ENCODE measurements at regions not wholly inside any gene's neighbourhood (a gene's known extent, or its start where the extent isn't known, plus 50 kb on each side); places are given as distances from the start of the nearest gene placed in this dataset.

DNA sequence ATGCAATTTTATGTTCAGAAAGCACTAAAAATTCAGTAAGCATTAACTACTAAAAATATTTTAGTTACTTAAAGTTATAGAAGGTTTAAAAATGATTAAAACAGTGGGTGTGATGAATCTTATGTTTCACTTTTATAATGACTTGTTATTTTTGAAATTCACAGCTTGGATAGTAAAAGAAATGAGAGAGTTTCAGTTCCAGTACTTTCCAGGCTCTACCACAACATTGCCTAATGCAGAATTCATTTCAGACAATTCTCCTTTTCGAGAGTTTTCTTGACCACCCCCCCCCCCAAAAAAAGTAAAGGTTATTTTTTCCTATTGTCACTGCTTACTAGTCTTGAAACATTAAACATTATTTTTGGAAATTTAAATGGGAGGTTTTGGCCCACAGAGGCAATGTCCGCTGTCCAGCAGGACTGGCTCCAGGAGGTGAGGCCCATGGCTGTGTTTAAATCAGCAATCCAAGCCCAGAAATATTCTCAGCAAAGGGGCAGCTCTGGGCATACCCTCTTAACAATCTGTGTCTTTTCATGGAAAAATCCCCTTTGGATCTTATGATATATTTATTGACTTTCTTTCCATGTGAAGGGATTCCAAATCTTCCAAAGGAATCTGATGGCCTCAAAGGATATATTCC lies 519.9 kb downstream of the MAFB start:
- DNase-seq (ENCODE audit: low read depth in 2 of 2) = no peak

DNA sequence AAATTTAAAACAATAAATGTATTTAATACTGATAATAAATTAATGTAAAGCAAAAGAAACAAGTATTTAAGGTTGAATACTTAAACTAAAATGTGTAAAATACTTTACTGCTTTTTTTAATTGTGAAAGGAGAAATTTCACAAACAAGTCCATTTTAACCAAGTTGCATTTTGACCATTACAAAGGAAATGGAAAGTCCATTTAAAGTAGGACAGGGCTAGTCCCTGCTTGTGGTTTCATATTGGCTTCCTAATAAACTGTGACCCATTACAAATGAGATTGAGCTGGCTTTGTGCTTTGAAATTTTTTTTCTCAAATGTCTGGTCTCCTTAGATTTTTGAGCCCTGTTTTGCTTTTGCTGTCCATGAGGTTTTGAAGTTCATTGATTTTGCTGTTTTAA lies 527.6 kb downstream of the MAFB start:
- no peak for DNase-seq (ENCODE audit: low read depth in 2 of 2)

DNA sequence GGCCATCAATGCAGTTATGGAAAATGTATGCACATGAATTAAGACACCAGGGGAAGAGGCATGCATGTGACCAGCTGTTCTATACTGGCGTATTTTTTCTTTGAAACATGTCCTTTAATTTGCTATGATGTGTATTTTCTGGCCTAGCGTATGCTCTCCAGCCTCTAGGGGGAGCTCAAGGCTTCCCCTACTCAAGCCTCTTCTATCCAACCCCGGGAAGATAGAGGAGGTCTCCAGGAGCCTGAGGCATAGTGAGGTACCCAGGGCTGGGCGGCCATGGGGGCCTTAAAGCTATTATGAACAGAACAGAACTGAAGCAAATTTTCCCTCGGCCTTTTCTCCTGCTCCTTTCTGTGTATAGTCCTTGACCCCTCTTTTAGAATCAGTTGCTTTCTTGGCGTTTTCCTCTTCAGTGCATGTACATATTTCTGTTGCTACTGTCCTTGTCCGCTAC lies 528.9 kb downstream of the MAFB start:
- DNase-seq (ENCODE audit: low read depth in 2 of 2) = no peak

DNA sequence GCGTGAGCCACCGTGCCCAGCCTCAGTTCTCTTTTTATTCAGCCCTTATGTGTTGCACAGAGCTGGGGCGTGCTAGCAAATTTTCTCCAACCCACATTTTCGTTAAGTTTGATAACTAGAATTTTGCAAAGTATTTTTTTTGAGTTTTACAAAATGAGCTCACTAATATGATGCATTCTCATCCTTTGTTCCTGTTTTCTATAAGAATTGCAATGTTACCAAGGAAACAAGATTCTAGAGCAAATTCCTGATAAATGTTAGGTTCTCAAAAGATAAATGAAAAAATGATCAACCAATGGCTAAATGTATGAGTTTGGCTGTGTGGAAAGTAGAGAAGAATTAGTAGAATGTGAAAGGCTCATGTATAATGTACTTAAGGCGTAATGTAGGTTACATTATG lies 529.8 kb downstream of the MAFB start:
- DNase-seq (ENCODE audit: low read depth in 2 of 2) = no peak

DNA sequence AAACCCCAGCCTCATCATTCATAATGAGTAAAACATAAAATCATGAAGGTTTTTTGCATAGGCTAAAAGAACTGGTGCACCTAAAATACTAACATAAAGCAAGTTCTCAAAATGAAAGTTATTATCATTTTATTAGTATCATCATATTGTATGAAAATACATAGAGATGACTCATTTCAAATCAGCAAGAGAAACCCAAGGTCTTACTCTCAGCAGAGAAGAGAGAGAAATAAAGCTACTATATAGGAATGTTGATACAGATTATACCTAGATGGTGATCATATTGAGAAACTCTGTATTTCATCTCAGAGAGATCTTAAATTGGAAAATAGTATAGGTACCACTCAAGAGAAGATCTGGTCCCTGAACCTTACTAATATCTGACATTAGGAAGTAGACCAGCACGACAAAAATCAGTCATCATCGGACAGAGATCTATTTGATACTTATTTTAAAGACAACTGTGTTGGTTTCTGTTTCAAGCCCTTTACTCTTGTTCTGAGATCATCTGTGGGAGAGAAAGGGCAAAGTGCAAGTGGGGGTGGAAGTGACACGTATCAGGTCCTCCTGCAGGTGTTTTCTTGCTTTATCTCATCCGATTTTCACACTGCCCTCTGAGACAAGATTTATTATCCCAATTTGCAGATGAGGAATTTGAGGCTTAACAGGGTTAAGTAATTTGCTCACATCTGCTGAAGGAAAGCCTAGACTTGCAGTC lies 532.3 kb downstream of the MAFB start:
- no peak for DNase-seq (ENCODE audit: low read depth in 2 of 2)

DNA sequence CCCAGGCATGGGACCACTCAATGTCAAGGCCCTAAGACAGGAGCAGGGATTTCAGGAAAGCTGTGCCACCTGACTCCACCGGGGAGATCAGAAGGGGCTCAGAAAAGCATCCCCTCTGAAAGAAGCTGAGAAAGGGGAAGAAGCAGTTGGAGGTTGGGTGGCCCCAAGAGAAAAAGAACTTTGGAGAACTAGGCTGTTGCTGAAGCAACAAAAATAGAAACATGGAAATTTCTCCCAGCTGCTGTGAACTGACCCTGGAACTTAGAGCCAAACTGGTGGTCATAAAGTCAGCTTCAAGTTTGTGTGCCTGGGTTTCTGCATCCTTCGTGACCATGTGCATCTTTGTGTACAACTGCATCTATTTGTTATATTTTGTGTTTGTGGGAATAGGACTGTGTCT lies 534.5 kb downstream of the MAFB start:
- no peak for DNase-seq (ENCODE audit: low read depth in 2 of 2)

DNA sequence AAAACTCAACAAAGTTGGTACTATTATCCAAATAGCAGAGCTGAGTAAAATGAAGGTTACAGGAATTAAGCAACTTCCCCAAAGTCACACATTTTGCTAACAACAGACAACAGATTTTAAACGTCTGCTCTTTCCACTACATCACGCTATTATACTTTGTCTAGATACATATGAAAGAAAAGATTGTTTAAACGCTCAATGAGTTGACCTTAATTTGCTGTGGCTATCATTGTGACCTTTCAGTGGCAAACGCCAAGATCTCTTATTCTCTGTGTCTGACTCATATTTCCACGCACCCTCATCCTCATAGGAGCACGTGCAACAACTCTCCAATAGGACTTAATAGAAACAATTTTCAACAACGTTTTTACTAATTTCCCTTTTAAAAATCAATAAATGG lies 540.1 kb downstream of the MAFB start:
- DNase-seq (ENCODE audit: low read depth in 2 of 2) = no peak

DNA sequence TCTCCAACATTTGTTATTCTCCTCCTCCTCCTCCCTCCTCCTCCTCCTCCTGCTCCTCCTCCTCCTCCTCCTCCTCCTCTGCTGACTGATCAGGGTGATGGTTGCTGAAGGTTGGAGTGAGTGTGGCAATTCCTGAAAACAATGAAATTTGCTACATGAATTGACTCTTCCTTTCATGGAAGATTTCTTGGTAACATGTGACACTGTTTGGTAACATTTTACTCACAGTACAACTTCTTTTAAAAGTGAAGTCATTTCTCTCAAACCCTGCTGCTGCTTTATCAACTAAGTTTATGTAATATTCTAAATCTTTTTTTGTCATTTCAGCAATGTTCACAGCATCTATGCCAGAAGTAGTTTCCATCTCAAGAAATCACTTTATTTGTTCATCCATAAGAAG lies 543.0 kb downstream of the MAFB start:
- DNase-seq (ENCODE audit: low read depth in 2 of 2) = no peak

DNA sequence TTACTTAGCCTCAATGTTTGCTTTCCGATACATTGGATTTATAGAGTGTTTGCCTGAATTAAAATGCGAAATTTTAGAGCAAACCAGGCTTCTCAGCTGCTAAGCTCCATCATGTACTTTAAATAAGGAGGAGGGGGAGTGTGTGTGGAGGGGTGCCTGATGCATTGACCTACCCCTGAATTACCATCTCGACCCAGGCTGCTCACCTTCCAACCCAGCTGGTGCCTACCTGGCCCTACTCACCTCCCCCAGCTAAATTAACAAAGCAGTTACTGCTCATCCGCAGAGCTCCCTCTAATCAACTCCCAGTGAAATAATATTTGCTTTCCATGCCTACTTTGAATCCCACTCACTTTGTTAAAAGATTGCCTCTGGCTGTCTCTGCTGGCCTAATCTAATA lies 544.5 kb downstream of the MAFB start:
- DNase-seq (ENCODE audit: low read depth in 2 of 2) = no peak

DNA sequence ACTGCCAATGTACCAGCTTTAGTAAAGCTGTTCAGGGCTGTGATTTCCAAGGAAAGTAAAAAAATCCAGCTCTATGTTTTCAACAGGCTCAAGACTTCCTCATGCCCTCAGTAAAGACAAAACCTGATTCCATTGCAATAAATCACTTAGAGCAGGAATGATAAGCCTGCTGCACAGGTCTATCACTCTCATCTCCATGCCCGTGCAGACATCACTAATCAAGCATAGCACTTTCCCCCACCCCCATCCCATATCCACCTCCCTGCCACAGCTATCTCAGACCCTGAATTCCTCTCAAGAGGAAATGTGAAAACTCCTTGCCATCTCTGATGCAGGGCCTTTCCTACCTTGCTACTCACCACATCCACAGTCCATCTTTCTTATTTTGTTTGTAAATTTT lies 554.9 kb downstream of the MAFB start:
- DNase-seq (ENCODE audit: low read depth in 2 of 2) = no peak

DNA sequence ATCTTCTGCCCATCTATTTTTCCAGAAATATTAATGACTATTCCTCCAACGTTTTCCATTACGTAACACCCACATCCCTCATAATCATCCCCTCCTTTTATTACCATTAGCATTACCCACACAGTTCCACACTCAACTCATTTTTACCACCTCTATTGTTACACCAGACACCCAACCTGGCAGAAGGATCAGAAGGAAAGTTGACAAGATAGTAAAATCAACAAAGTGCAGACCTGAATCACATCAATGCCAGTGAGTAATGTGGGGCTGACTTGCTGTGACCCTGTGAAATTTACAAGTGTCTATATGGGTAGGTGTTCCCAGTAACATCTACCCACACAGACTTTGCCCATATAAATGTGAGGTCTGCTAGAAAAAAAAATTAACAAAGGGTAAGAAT lies 568.2 kb downstream of the MAFB start:
- DNase-seq (ENCODE audit: low read depth in 2 of 2) = no peak

DNA sequence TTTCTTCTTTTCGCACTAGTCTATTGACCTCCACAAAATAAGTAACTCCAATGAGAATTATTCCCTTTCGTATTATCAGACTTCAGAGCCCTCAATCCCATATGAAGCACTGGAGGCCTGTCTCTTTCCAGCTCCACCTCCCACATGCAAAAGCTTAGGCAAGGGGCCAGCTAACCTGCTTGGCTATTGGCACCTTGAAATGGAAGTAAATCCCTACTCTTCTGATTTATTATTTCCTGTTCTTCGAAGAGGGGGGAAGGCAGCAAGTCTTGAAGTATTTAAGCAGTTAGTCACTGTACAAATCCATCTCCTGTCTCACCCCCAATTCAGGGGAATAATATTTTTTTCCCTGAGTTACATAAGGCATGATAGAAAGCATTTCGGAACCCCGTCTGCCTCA lies 577.8 kb downstream of the MAFB start:
- DNase-seq (ENCODE audit: low read depth in 2 of 2) = no peak

DNA sequence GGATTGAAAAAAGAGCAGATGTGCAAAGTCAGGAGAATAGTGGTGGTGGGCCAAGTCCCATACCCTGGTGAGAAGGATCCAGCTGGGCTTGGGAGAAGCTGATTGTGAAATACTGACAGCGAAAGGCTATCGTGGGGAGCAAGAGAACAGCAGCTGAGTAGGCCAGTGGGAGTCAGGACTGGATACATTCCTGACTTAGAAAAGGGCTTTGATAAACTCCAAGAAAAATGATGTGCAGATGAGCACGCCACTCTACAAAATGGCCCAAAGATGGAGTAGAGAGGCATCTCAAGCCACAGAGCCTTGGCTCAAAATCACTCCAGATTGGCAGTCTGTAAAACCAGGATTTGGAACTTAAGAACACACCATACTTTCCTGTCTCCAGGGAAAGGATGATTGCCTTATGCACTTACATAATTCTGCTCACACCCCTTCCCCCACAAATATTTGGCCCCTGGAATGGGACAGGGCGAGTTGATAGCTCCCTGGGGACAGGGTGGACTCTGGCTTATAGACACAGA lies 578.7 kb downstream of the MAFB start:
- no peak for DNase-seq (ENCODE audit: low read depth in 2 of 2)

DNA sequence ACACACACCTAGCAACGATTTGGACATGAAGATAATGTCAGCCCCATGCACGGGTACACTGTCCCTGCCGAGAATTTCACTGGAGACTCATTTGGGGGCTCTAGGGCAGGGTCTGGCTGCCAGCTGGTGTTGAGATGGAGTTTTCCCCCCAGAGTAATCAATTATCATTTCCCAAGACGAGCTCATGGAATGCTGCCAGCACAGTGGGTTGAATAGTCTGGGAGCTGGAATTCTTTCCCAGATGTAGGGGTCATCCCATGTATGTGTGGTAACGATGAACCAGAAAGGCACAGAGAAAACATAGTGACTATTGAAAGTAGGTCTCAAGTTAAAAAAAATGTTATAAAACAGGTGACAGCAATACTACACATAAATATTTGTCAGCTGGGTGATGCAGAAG lies 579.9 kb downstream of the MAFB start:
- no peak for DNase-seq (ENCODE audit: low read depth in 2 of 2)

DNA sequence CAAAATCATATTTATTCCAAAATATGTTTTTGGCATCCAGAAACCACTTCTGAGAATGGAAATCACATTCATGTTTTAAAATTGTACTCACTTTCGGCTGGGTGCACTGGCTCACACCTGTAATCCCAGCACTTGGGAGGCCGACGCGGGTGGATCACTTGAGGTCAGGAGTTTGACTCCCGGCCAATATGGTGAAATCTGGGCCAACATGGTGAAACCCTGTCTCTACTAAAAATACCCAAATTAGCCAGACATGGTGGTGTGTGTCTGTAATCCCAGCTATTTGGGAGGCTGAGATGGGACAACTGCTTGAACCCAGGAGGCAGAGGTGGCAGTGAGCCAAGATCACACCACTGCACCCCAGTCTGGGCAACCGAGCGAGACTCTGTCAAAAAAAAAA lies 580.7 kb downstream of the MAFB start:
- DNase-seq (ENCODE audit: low read depth in 2 of 2) = no peak

DNA sequence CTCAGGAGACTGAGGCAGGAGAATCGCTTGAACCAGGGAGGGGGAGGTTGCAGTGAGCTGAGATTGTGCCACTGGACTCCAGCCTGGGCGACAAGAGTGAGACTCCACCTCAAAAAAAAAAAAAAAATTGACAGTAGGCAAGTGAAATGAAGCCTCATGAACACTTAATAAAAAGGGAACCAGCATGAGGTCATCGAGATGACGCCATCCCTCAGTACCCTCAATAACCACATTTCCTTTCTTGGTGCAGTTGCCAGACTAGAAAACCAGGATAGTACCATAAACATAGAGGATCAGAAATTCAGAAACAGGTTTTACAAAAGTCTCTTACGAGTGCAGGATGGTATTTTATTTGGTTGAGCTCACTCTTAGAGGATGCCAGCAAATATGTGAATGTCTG lies 584.1 kb downstream of the MAFB start:
- DNase-seq (ENCODE audit: low read depth in 2 of 2) = no peak

DNA sequence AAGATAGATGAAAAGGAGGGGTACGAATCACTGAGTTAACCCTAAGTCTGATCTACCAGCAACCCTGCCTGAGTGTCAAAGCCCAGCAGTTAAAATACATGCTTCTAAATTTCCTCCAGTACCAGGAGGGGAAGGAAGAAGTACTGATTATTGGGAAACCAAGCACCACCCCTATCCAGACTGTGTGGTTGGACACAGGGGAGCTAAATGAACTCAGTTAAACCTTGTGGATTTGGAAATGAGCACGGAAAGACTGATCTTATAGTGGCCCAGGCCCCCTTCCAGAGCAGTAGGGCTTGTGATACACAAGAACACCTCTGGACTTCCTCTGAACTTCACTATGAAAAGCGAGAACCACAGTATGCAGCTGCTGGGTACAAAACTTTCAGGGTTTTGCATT lies 585.6 kb downstream of the MAFB start:
- no peak for DNase-seq (ENCODE audit: low read depth in 2 of 2)

DNA sequence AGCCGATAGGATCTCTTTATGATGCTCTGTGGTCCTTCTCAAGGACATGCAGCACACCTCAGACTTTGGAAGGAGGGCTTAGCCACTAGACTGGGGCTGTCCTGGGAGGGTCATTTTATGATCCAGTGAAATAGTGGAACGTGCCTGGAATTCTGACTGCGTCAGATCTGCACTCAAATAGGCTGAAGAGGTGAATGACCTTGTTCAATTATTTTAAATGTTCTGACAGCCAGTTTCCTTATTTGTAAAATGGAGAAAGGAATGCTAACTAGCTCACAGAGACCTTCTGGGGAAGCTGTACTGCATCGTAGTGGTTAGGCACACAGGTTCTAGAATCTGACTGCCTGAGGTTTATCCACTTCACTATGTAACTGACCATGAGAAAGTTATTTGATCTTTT lies 587.5 kb downstream of the MAFB start:
- no peak for DNase-seq (ENCODE audit: low read depth in 2 of 2)

DNA sequence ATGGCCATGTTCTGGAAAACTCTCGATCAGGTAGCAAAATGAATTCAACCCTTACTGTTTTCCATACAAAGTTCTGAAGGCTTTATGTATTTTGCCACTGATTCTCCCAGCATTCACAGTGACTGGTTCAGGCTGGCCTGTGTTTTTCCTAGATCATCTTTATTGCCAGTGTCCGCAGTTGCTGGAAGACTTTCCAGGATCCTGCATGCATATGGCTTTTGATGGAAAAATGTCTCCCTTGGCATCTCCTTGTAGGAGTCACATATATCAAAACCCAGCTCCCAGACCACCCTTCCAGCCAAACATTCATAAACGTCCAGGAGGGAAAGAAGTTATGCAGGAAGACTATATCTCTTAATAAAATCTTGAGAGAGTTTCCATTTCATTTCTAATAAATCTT lies 588.8 kb downstream of the MAFB start:
- DNase-seq (ENCODE audit: low read depth in 2 of 2) = no peak

DNA sequence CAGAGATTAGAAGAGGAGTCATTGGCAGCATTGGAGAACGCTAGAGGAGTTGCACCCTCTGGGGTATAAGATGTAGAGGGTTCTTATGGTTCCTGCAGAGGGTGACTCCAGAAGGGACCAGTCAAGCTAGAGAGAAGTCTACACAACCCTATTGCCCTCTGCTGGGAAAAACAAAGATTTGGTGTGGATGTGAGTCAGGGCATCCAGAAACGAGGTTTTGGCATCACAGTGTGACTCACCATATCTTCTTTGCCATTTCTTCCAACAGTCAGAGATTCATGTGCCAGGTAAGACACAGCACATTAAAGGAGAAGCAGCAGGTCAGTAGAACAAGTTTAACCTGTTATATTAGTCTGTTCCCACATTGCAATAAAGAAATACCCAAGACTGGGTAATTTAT lies 598.8 kb downstream of the MAFB start:
- DNase-seq (ENCODE audit: low read depth in 2 of 2) = no peak

DNA sequence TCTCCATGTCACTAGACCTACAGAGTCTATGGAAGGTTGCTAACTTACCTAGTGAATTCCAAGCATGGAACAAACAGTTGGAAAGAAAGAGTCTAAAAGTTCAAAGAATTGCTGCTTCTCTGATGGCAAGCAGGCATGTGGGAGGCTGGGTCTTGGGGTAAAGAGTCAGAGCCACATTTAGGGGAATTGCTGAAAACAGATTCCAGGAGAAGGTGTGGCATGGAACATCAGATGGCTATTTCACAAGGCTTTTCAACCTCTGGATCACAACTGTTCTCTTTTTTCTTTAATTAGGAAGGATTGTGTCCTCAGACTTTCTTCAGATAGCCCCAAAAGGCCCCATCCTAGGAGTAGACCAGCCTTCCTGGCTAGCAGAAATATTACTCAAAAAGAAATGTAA lies 601.5 kb downstream of the MAFB start:
- no peak for DNase-seq (ENCODE audit: low read depth in 2 of 2)

DNA sequence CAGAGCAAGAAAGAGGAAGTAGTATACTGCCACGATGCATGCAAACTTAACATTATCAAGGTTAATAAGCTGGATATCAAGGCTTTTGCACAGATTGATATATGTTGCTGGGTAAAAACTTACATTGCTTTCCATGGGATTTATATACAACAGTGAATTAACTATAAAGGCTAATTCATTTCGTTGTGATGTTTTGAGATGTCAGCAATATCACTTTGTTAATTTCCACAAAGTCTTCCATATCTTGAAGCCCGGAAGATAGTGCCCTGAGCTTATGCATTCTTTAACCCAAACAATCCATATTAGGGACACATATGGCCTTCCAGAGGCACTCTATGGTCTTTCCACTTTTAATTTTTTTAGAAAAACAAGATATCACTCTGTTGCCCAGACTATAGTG lies 603.5 kb downstream of the MAFB start:
- DNase-seq (ENCODE audit: low read depth in 2 of 2) = no peak

DNA sequence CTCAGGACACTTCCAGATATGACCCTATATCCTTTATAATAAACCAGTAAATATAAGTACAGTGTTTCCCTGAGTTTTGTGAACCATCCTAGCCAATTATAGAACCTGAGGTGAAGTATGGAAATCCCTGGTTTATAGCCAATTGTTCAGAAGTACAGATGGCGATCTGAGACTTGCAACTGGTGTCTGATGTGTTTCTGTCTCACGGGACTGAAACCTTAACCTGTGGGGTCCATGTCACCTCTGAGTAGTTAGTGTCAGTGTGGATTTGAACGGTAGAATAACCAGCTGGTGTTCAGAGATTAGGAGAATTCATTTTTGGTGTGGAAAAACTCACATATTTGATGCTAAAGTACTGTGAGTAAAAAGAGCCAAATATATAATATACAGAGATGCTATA lies 606.6 kb downstream of the MAFB start:
- no peak for DNase-seq (ENCODE audit: low read depth in 2 of 2)

DNA sequence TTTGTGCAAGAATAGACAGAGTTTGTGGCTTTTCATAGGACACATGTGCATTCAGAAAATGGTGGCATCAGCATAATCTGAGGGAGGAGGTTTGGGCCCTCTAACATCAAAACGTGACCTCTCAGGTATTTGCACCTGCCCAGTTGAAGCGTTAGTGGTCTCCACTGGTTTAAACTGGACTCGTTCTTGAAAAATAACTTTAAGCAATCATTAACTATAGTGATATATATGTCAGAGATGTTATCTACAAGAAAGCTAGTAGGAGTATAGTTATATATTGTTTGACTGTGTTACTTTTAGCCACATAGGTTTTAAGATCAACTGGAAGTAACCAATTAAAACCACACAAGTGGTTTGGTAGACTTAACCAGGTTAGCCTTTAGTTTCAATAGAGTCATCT lies 607.4 kb downstream of the MAFB start:
- no peak for DNase-seq (ENCODE audit: low read depth in 2 of 2)

All from activated CD4-positive, alpha-beta T cell treated with anti-CD3 and anti-CD28 coated beads for 24 hours (primary cell).